WTC11 (cell line): ENCODE measurements at regions not wholly inside any gene's neighbourhood (a gene's known extent, or its start where the extent isn't known, plus 50 kb on each side); places are given as distances from the start of the nearest gene placed in this dataset.

Source experiments
- ATAC-seq: fragments of 200-7000 bp; cut with Tn5 transposase; 2 replicates; pipeline ENCODE4 v1.10.0; 2021; ENCODE audit warnings: mild to moderate bottlenecking, moderate library complexity
- CTCF ChIA-PET: fragments of 300-600 bp; sonication (Branson Sonifier 250); formaldehyde crosslinking; loops from one replicate; lab custom pipeline; 2021; ENCODE audit warnings: antibody characterized with exemption; lab: Charles Lee
- POLR2A ChIA-PET: fragments of 350-600 bp; sonication (Branson Sonifier 250); formaldehyde crosslinking; loops from one replicate; lab custom pipeline; 2021; ENCODE audit warnings: antibody characterized with exemption; lab: Charles Lee
- DNase-seq: peaks from one replicate; pipeline ENCODE4 v3.0.0; 2021; ENCODE audit warnings: low spot score
- H3K27ac Mint-ChIP-seq: 2 replicates; pipeline ENCODE4 v1.8.0; 2021; ENCODE audit warnings: mixed read lengths
- H3K27me3 Mint-ChIP-seq: 2 replicates; pipeline ENCODE4 v1.8.0; 2021; ENCODE audit warnings: low read depth, mild to moderate bottlenecking, moderate library complexity, mixed read lengths
- H3K36me3 Mint-ChIP-seq: 2 replicates; pipeline ENCODE4 v1.8.0; 2021; ENCODE audit warnings: mixed read lengths
- H3K4me1 Mint-ChIP-seq: 2 replicates; pipeline ENCODE4 v1.8.0; 2022; ENCODE audit warnings: mixed read lengths
- H3K4me3 Mint-ChIP-seq: 2 replicates; pipeline ENCODE4 v1.8.0; 2021; ENCODE audit warnings: mild to moderate bottlenecking, moderate library complexity, mixed read lengths
- H3K9me3 Mint-ChIP-seq: 2 replicates; pipeline ENCODE4 v1.8.0; 2021; ENCODE audit warnings: mixed read lengths
- AR ChIP-seq: fragments of 250-450 bp; sonication (Bioruptor Pico); IDR thresholded peaks from 2 replicates; pipeline ENCODE4 v1.9.0; 2021; ENCODE audit warnings: mild to moderate bottlenecking
- CREB1 ChIP-seq: sonication (generic); formaldehyde crosslinking; IDR thresholded peaks from 2 replicates; pipeline ENCODE4 v1.8.0; 2023; ENCODE audit warnings: mild to moderate bottlenecking, missing genetic modification reagents
- ELF4 ChIP-seq: sonication (generic); formaldehyde crosslinking; IDR thresholded peaks from 2 replicates; pipeline ENCODE4 v1.8.1; 2022; ENCODE audit warnings: low read depth, mild to moderate bottlenecking, moderate library complexity, missing genetic modification reagents
- ERG ChIP-seq: fragments of 250-450 bp; sonication (Bioruptor Pico); IDR thresholded peaks from 2 replicates; pipeline ENCODE4 v1.8.0; 2021; ENCODE audit warnings: mild to moderate bottlenecking
- FOXP1 ChIP-seq: sonication (generic); formaldehyde crosslinking; IDR thresholded peaks from 2 replicates; pipeline ENCODE4 v1.8.0; 2022; ENCODE audit warnings: missing genetic modification reagents, mild to moderate bottlenecking, moderate library complexity, borderline replicate concordance
- GABPB1 ChIP-seq: sonication (generic); formaldehyde crosslinking; IDR thresholded peaks from 2 replicates; pipeline ENCODE4 v1.8.1; 2023; ENCODE audit warnings: mild to moderate bottlenecking, missing genetic modification reagents
- GRHL2 ChIP-seq: fragments of 250-450 bp; sonication (Bioruptor Pico); IDR thresholded peaks from 2 replicates; pipeline ENCODE4 v1.8.0; 2022; ENCODE audit warnings: mild to moderate bottlenecking, moderate library complexity; ENCODE audit not compliant: insufficient replicate concordance, severe bottlenecking
- HMGA2 ChIP-seq: fragments of 250-450 bp; sonication (Bioruptor Pico); IDR thresholded peaks from 2 replicates; pipeline ENCODE4 v1.4.0; 2021; ENCODE audit warnings: mild to moderate bottlenecking, moderate library complexity
- JAZF1 ChIP-seq: fragments of 250-450 bp; sonication (Bioruptor Pico); IDR thresholded peaks from 2 replicates; pipeline ENCODE4 v1.9.0; 2021; ENCODE audit warnings: moderate library complexity, mild to moderate bottlenecking, inconsistent platforms
- MAX ChIP-seq: sonication (generic); formaldehyde crosslinking; IDR thresholded peaks from 2 replicates; pipeline ENCODE4 v1.8.0; 2022; ENCODE audit warnings: mild to moderate bottlenecking, missing genetic modification reagents
- MYBL2 ChIP-seq: sonication (generic); formaldehyde crosslinking; IDR thresholded peaks from 2 replicates; pipeline ENCODE4 v1.8.1; 2023; ENCODE audit warnings: mild to moderate bottlenecking, moderate library complexity, missing genetic modification reagents
- NFATC4 ChIP-seq: fragments of 250-450 bp; sonication (Bioruptor Pico); IDR thresholded peaks from 2 replicates; pipeline ENCODE4 v1.9.0; 2021; ENCODE audit warnings: mild to moderate bottlenecking
- NFYB ChIP-seq: sonication (generic); formaldehyde crosslinking; conservative IDR thresholded peaks from 2 replicates; pipeline ENCODE4 v1.8.0; 2022; ENCODE audit warnings: low read depth, missing genetic modification reagents
- PREB ChIP-seq: sonication (generic); formaldehyde crosslinking; IDR thresholded peaks from 2 replicates; pipeline ENCODE4 v1.8.1; 2022; ENCODE audit warnings: mild to moderate bottlenecking, missing genetic modification reagents, moderate library complexity, borderline replicate concordance
- PRRX2 ChIP-seq: fragments of 250-450 bp; sonication (Bioruptor Pico); IDR thresholded peaks from 2 replicates; pipeline ENCODE4 v1.8.0; 2021; ENCODE audit warnings: mild to moderate bottlenecking
- RELA ChIP-seq: sonication (generic); formaldehyde crosslinking; IDR thresholded peaks from 2 replicates; pipeline ENCODE4 v1.8.1; 2022; ENCODE audit warnings: missing genetic modification reagents, mild to moderate bottlenecking, borderline replicate concordance
- TEAD1 ChIP-seq: sonication (generic); formaldehyde crosslinking; IDR thresholded peaks from 2 replicates; pipeline ENCODE4 v1.8.0; 2022; ENCODE audit warnings: mild to moderate bottlenecking, missing genetic modification reagents
- TEAD4 ChIP-seq: sonication (generic); formaldehyde crosslinking; IDR thresholded peaks from 2 replicates; pipeline ENCODE4 v1.8.0; 2022; ENCODE audit warnings: mild to moderate bottlenecking, missing genetic modification reagents
- ZNF138 ChIP-seq: sonication (generic); formaldehyde crosslinking; conservative IDR thresholded peaks from 2 replicates; pipeline ENCODE4 v1.8.1; 2022; ENCODE audit warnings: mild to moderate bottlenecking, moderate library complexity, missing genetic modification reagents
- ZNF219 ChIP-seq: sonication (generic); formaldehyde crosslinking; IDR thresholded peaks from 2 replicates; pipeline ENCODE4 v1.8.0; 2023; ENCODE audit warnings: missing genetic modification reagents, mild to moderate bottlenecking, borderline replicate concordance
- ZNF232 ChIP-seq: sonication (generic); formaldehyde crosslinking; IDR thresholded peaks from 2 replicates; pipeline ENCODE4 v1.8.0; 2022; ENCODE audit warnings: mild to moderate bottlenecking, missing genetic modification reagents
- ZNF281 ChIP-seq: sonication (generic); formaldehyde crosslinking; IDR thresholded peaks from 2 replicates; pipeline ENCODE4 v1.8.0; 2023; ENCODE audit warnings: mild to moderate bottlenecking, missing genetic modification reagents
- ZNF317 ChIP-seq: sonication (generic); formaldehyde crosslinking; IDR thresholded peaks from 2 replicates; pipeline ENCODE4 v1.8.1; 2023; ENCODE audit warnings: low read depth, mild to moderate bottlenecking, moderate library complexity, missing genetic modification reagents, borderline replicate concordance

GRCh38 chr7:51446785-51447184, 130.2 kb upstream of the COBL start (continued):
- TF ChIP-seq CREB1 (CRISPR knock-in tag) (no peak), ERG (CRISPR knock-in tag) (no peak), TEAD1 (no peak), MAX (CRISPR knock-in tag) (no peak)
- TF ChIP-seq, all 79 proteins: peak for 0

- peak; percentile 83 for ATAC-seq
Measured at GRCh38 chr7:51446356-51446755, 129.7 kb upstream of the COBL start.

GRCh38 chr7:51444936-51445335, 128.3 kb upstream of the COBL start:
- POLR2A ChIA-PET: no interaction called here
- Mint-ChIP-seq H3K27ac (no peak overlapping the region), H3K4me3 (no peak overlapping the region), H3K9me3 (peaks cover 43% of the 10 kb centered on the region), H3K4me1 (peaks cover 39% of the 10 kb centered on the region), H3K36me3 (peaks cover 38% of the 10 kb centered on the region), H3K27me3 (peaks cover under 1% of the 10 kb centered on the region; the same call in 1 of the 2 replicates)
- ATAC-seq: no peak
- DNase-seq: no peak
- CTCF ChIA-PET: interaction anchor here (1.1 to 1.2 kb wide), 2 partner anchors 10 to 14 kb away, joined by 5 read pairs; no protein-coding TSS in a partner anchor
- TF ChIP-seq AR: no peak
- no peak for TF ChIP-seq ZNF232
- no peak for TF ChIP-seq RELA (CRISPR knock-in tag)
- no peak for TF ChIP-seq ZNF281 (CRISPR knock-in tag)
- no peak for TF ChIP-seq HMGA2
- TF ChIP-seq ERG (CRISPR knock-in tag): no peak

More at GRCh38 chr7:51446356-51446755, 129.7 kb upstream of the COBL start:
- DNase-seq: peak; percentile 62
- ChIA-PET CTCF (interaction anchor here (0.8 to 2.2 kb wide), 5 partner anchors 10 to 18 kb away, joined by 3 to 18 read pairs (median 5); no protein-coding TSS in a partner anchor), POLR2A (no interaction called here)
- H3K27ac Mint-ChIP-seq: peak overlapping the region; percentile 42
- TF ChIP-seq ELF4 (CRISPR knock-in tag) (no peak), AR (no peak), GABPB1 (no peak), MYBL2 (CRISPR knock-in tag) (0 out of 2 replicates have a peak, but pooled peaks have one; percentile 23), ZNF317 (no peak), ZNF219 (CRISPR knock-in tag) (no peak), GRHL2 (CRISPR knock-in tag) (no peak), TEAD4 (no peak), NFYB (CRISPR knock-in tag) (no peak), JAZF1 (CRISPR knock-in tag) (no peak), PRRX2 (CRISPR knock-in tag) (no peak), NFATC4 (CRISPR knock-in tag) (no peak), CREB1 (CRISPR knock-in tag) (no peak), PREB (no peak), ZNF138 (0 out of 2 replicates have a peak, but pooled peaks have one; percentile 28), FOXP1 (CRISPR knock-in tag) (no peak)
- peaks cover 41% of the 10 kb centered on the region for H3K9me3 Mint-ChIP-seq
- H3K27me3 Mint-ChIP-seq: peaks cover 13% of the 10 kb centered on the region
- peak overlapping the region; percentile 26 for H3K4me3 Mint-ChIP-seq
- H3K36me3 Mint-ChIP-seq: peaks cover 36% of the 10 kb centered on the region
- peaks cover 41% of the 10 kb centered on the region for H3K4me1 Mint-ChIP-seq
